ENCODE measurements at regions not wholly inside any gene's neighbourhood (a gene's known extent, or its start where the extent isn't known, plus 50 kb on each side); places are given as distances from the start of the nearest gene placed in this dataset.

GRCh38 chr12:115583591-115583990, 693.9 kb downstream of the MED13L start:
- ATAC-seq (ENCODE audit: low FRiP score) (no peak), DNase-seq (no peak)
- H3K27ac ChIP-seq (ENCODE audit: low read depth in 1 of 2, low read length in 2 of 2), result no peak overlapping the region
- WGBS, 2 donors, result 89 to 90% methylated on average over 10 of the region's 10 CpGs
- H3K36me3 ChIP-seq (ENCODE audit: control insufficient read depth in 1 of 2, insufficient read depth in 2 of 2, low read length in 1 of 2), result no peaks in the 10 kb centered on the region
- H3K4me3 ChIP-seq (ENCODE audit: low read length in 2 of 2), result no peak overlapping the region
- H3K9me3 ChIP-seq (ENCODE audit: control insufficient read depth, low read length), result no peaks in the 10 kb centered on the region
- H3K4me1 ChIP-seq (ENCODE audit: control insufficient read depth in 1 of 2, insufficient read depth in 2 of 2, low read length in 2 of 2), result no peaks in the 10 kb centered on the region
- intact Hi-C loops (cut with DNase I), result no loop called here
- no peaks in the 10 kb centered on the region for H3K27me3 ChIP-seq (ENCODE audit: control insufficient read depth in 1 of 2, insufficient read depth in 2 of 2, low read length in 1 of 2)

DNA sequence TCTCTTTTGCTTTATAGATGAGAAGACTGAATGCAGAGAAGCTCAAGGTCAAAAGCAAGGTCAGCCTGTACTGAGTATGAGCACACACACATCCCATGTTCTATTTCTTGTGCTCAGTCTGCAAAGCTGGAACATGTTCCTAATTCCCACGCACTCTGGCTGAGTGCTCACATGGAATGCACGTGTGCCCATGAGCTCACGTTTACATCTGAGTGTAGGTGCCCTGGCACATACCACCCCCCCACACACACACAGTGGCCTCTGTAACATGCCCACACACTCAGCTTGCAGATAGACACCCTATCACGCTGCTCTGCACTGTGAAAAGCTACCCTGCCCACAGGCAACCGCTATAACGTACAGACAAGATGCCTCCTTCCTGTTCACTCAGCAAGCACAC, 700.1 kb downstream of the MED13L start:
- ATAC-seq (ENCODE audit: low FRiP score) (no peak), DNase-seq (no peak)
- Histone ChIP-seq H3K27me3 (ENCODE audit: control insufficient read depth in 1 of 2, insufficient read depth in 2 of 2, low read length in 1 of 2) (no peaks in the 10 kb centered on the region), H3K4me1 (ENCODE audit: control insufficient read depth in 1 of 2, insufficient read depth in 2 of 2, low read length in 2 of 2) (no peaks in the 10 kb centered on the region), H3K36me3 (ENCODE audit: control insufficient read depth in 1 of 2, insufficient read depth in 2 of 2, low read length in 1 of 2) (no peaks in the 10 kb centered on the region), H3K27ac (ENCODE audit: low read depth in 1 of 2, low read length in 2 of 2) (no peak overlapping the region), H3K4me3 (ENCODE audit: low read length in 2 of 2) (no peak overlapping the region), H3K9me3 (ENCODE audit: control insufficient read depth, low read length) (no peaks in the 10 kb centered on the region)
- 70 to 77% methylated on average over 6 of the region's 6 CpGs for WGBS, 2 donors
- intact Hi-C loops (cut with DNase I), result no loop called here

DNA sequence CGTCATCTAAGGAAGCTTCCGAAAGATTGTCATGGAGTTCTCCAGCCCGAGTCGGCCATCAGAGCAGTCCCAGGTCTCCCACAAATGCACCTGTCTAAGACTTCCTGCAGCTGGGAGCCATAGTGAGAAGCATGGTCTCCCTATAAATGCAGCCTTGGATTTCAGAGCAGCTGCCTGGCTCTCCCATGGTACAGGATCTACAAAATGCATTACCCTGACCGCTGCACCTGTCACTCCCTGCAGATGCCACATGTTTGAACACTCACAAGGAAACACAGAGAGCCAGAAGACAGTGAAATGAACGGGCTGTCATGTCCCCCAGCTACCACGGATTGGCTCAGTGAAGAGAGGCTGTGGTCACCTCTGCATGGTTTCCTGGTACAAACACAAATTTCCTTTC, 702.7 kb downstream of the MED13L start:
- H3K27me3 ChIP-seq (ENCODE audit: control insufficient read depth in 1 of 2, insufficient read depth in 2 of 2, low read length in 1 of 2), result no peaks in the 10 kb centered on the region
- H3K36me3 ChIP-seq (ENCODE audit: control insufficient read depth in 1 of 2, insufficient read depth in 2 of 2, low read length in 1 of 2), result no peaks in the 10 kb centered on the region
- WGBS, 2 donors, result 82 to 83% methylated on average over 7 of the region's 7 CpGs
- no peak for ATAC-seq (ENCODE audit: low FRiP score)
- no peaks in the 10 kb centered on the region for H3K4me1 ChIP-seq (ENCODE audit: control insufficient read depth in 1 of 2, insufficient read depth in 2 of 2, low read length in 2 of 2)
- DNase-seq, result no peak
- peaks cover 1% of the 10 kb centered on the region for H3K9me3 ChIP-seq (ENCODE audit: control insufficient read depth, low read length)
- H3K27ac ChIP-seq (ENCODE audit: low read depth in 1 of 2, low read length in 2 of 2), result no peak overlapping the region
- intact Hi-C loops (cut with DNase I), result no loop called here
- no peak overlapping the region for H3K4me3 ChIP-seq (ENCODE audit: low read length in 2 of 2)

- DNase-seq (no peak), ATAC-seq (ENCODE audit: low FRiP score) (no peak)
- Histone ChIP-seq H3K27ac (ENCODE audit: low read depth in 1 of 2, low read length in 2 of 2) (no peak overlapping the region), H3K4me1 (ENCODE audit: control insufficient read depth in 1 of 2, insufficient read depth in 2 of 2, low read length in 2 of 2) (no peaks in the 10 kb centered on the region), H3K9me3 (ENCODE audit: control insufficient read depth, low read length) (peaks cover 1% of the 10 kb centered on the region), H3K4me3 (ENCODE audit: low read length in 2 of 2) (no peak overlapping the region), H3K36me3 (ENCODE audit: control insufficient read depth in 1 of 2, insufficient read depth in 2 of 2, low read length in 1 of 2) (no peaks in the 10 kb centered on the region), H3K27me3 (ENCODE audit: control insufficient read depth in 1 of 2, insufficient read depth in 2 of 2, low read length in 1 of 2) (no peaks in the 10 kb centered on the region)
- WGBS, 2 donors, result 94 to 95% methylated on average over 2 of the region's 2 CpGs
- intact Hi-C loops (cut with DNase I), result no loop called here
Measured at GRCh38 chr12:115572440-115572839, 705.1 kb downstream of the MED13L start.

- intact Hi-C loops (cut with DNase I), result no loop called here
- Histone ChIP-seq H3K9me3 (ENCODE audit: control insufficient read depth, low read length) (peaks cover 1% of the 10 kb centered on the region), H3K27ac (ENCODE audit: low read depth in 1 of 2, low read length in 2 of 2) (no peak overlapping the region), H3K4me1 (ENCODE audit: control insufficient read depth in 1 of 2, insufficient read depth in 2 of 2, low read length in 2 of 2) (no peaks in the 10 kb centered on the region), H3K27me3 (ENCODE audit: control insufficient read depth in 1 of 2, insufficient read depth in 2 of 2, low read length in 1 of 2) (no peaks in the 10 kb centered on the region), H3K36me3 (ENCODE audit: control insufficient read depth in 1 of 2, insufficient read depth in 2 of 2, low read length in 1 of 2) (no peaks in the 10 kb centered on the region), H3K4me3 (ENCODE audit: low read length in 2 of 2) (no peak overlapping the region)
- 94 to 95% methylated on average over 8 of the region's 8 CpGs for WGBS, 2 donors
- ATAC-seq (ENCODE audit: low FRiP score) (no peak), DNase-seq (no peak)
Measured at GRCh38 chr12:115571446-115571845, 706.0 kb downstream of the MED13L start.

DNA sequence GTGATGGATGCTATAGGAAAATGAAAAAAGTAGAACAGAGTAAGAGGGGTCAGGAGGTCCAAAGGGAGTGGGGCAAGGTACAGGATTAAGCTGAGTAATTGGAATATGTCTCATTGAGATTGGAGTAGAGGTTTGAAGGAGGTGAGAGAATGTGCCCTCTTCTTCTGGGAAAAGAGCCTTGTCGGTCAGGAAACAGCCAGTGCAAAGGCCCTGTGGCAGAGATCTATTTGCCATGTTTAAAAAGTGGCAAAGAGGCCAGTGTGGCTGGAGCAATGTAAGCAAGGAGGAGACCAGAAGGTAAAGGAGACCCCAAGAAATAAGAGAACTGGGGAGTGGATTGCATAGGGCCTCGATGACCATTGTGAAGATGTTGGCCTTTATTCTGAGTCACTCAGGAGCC, 706.5 kb downstream of the MED13L start:
- Histone ChIP-seq H3K36me3 (ENCODE audit: control insufficient read depth in 1 of 2, insufficient read depth in 2 of 2, low read length in 1 of 2) (no peaks in the 10 kb centered on the region), H3K27ac (ENCODE audit: low read depth in 1 of 2, low read length in 2 of 2) (no peak overlapping the region), H3K4me1 (ENCODE audit: control insufficient read depth in 1 of 2, insufficient read depth in 2 of 2, low read length in 2 of 2) (no peaks in the 10 kb centered on the region), H3K4me3 (ENCODE audit: low read length in 2 of 2) (no peak overlapping the region), H3K9me3 (ENCODE audit: control insufficient read depth, low read length) (peaks cover 1% of the 10 kb centered on the region), H3K27me3 (ENCODE audit: control insufficient read depth in 1 of 2, insufficient read depth in 2 of 2, low read length in 1 of 2) (no peaks in the 10 kb centered on the region)
- no peak for ATAC-seq (ENCODE audit: low FRiP score)
- DNase-seq, result no peak
- intact Hi-C loops (cut with DNase I), result no loop called here
- 91 to 98% methylated on average over 2 of the region's 2 CpGs for WGBS, 2 donors

- WGBS, 2 donors, result 72 to 86% methylated on average over 27 of the region's 27 CpGs
- Histone ChIP-seq H3K36me3 (ENCODE audit: control insufficient read depth in 1 of 2, insufficient read depth in 2 of 2, low read length in 1 of 2) (no peaks in the 10 kb centered on the region), H3K27ac (ENCODE audit: low read depth in 1 of 2, low read length in 2 of 2) (no peak overlapping the region), H3K4me3 (ENCODE audit: low read length in 2 of 2) (no peak overlapping the region), H3K9me3 (ENCODE audit: control insufficient read depth, low read length) (peaks cover 1% of the 10 kb centered on the region), H3K27me3 (ENCODE audit: control insufficient read depth in 1 of 2, insufficient read depth in 2 of 2, low read length in 1 of 2) (no peaks in the 10 kb centered on the region), H3K4me1 (ENCODE audit: control insufficient read depth in 1 of 2, insufficient read depth in 2 of 2, low read length in 2 of 2) (no peaks in the 10 kb centered on the region)
- ATAC-seq (ENCODE audit: low FRiP score) (peak; percentile 15), DNase-seq (no peak)
- intact Hi-C loops (cut with DNase I), result no loop called here
Measured at GRCh38 chr12:115570069-115570777, 707.3 kb downstream of the MED13L start.

GRCh38 chr12:115569345-115570068, 708.0 kb downstream of the MED13L start:
- no peak for DNase-seq
- ATAC-seq (ENCODE audit: low FRiP score), result no peak
- no peak overlapping the region for H3K27ac ChIP-seq (ENCODE audit: low read depth in 1 of 2, low read length in 2 of 2)
- no peaks in the 10 kb centered on the region for H3K4me1 ChIP-seq (ENCODE audit: control insufficient read depth in 1 of 2, insufficient read depth in 2 of 2, low read length in 2 of 2)
- no peaks in the 10 kb centered on the region for H3K36me3 ChIP-seq (ENCODE audit: control insufficient read depth in 1 of 2, insufficient read depth in 2 of 2, low read length in 1 of 2)
- peaks cover 1% of the 10 kb centered on the region for H3K9me3 ChIP-seq (ENCODE audit: control insufficient read depth, low read length)
- intact Hi-C loops (cut with DNase I), result no loop called here
- no peaks in the 10 kb centered on the region for H3K27me3 ChIP-seq (ENCODE audit: control insufficient read depth in 1 of 2, insufficient read depth in 2 of 2, low read length in 1 of 2)
- no peak overlapping the region for H3K4me3 ChIP-seq (ENCODE audit: low read length in 2 of 2)
- WGBS, 2 donors, result 75 to 79% methylated on average over 9 of the region's 9 CpGs

GRCh38 chr12:115558281-115558680, 719.2 kb downstream of the MED13L start:
- Histone ChIP-seq H3K36me3 (ENCODE audit: control insufficient read depth in 1 of 2, insufficient read depth in 2 of 2, low read length in 1 of 2) (no peaks in the 10 kb centered on the region), H3K27me3 (ENCODE audit: control insufficient read depth in 1 of 2, insufficient read depth in 2 of 2, low read length in 1 of 2) (no peaks in the 10 kb centered on the region), H3K4me3 (ENCODE audit: low read length in 2 of 2) (no peak overlapping the region), H3K27ac (ENCODE audit: low read depth in 1 of 2, low read length in 2 of 2) (no peak overlapping the region), H3K9me3 (ENCODE audit: control insufficient read depth, low read length) (peaks cover 2% of the 10 kb centered on the region), H3K4me1 (ENCODE audit: control insufficient read depth in 1 of 2, insufficient read depth in 2 of 2, low read length in 2 of 2) (no peaks in the 10 kb centered on the region)
- intact Hi-C loops (cut with DNase I), result no loop called here
- WGBS, 2 donors, result 48 to 50% methylated on average over 5 of the region's 5 CpGs
- DNase-seq, result no peak
- ATAC-seq (ENCODE audit: low FRiP score), result no peak

Data from aorta (tissue), 5 donors.